Tibial nerve (tissue), 4 donors: ENCODE measurements at regions not wholly inside any gene's neighbourhood (a gene's known extent, or its start where the extent isn't known, plus 50 kb on each side); places are given as distances from the start of the nearest gene placed in this dataset.

ENCODE experiments used
- EP300 ChIP-seq, 2 donors: sonication (generic); formaldehyde crosslinking; IDR thresholded peaks; one replicate each; pipeline ENCODE4 v1.6.1; 2017; ENCODE audit warnings: antibody characterized with exemption in 2 of 2, mild to moderate bottlenecking in 1 of 2
- TF ChIP-seq, protein P1 (sequence below), 5 experiments: fragments of 200-600 bp in 3 of 5; fragments of 450-650 bp in 2 of 5; sonication (generic) in 3 of 5; IDR thresholded peaks; one replicate each; pipeline ENCODE4 v1.5.1; 2016 to 2019; ENCODE audit warnings: antibody characterized with exemption in 5 of 5, mild to moderate bottlenecking in 3 of 5, moderate library complexity in 2 of 5

DNA sequence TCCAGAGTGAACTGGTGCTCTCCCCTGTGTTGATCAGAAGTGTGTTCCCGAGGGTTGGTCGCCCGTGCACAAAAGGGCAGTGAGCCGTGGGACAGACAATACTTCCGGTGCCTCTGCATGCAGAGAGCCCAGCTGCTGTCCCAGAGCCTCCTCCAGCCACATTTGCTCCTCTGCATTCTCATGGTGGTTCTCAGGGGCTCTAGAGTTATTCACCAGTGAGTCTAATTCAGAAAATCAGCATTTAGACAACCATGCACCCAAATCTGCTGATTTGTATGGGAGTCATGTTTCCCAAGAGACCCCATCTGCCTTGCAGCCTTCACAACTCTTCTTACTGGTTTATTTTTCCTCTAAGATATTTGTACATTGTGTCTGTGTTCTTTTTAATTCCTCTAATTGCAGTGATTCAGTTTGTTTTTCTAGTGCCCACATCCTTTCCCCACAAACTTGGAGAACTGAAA, 107.0 kb upstream of the SPRED1 start:
- TF ChIP-seq, protein P1, sequence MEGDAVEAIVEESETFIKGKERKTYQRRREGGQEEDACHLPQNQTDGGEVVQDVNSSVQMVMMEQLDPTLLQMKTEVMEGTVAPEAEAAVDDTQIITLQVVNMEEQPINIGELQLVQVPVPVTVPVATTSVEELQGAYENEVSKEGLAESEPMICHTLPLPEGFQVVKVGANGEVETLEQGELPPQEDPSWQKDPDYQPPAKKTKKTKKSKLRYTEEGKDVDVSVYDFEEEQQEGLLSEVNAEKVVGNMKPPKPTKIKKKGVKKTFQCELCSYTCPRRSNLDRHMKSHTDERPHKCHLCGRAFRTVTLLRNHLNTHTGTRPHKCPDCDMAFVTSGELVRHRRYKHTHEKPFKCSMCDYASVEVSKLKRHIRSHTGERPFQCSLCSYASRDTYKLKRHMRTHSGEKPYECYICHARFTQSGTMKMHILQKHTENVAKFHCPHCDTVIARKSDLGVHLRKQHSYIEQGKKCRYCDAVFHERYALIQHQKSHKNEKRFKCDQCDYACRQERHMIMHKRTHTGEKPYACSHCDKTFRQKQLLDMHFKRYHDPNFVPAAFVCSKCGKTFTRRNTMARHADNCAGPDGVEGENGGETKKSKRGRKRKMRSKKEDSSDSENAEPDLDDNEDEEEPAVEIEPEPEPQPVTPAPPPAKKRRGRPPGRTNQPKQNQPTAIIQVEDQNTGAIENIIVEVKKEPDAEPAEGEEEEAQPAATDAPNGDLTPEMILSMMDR (IDR thresholded peaks at IDR 0.05), result no peak
- TF ChIP-seq EP300 (IDR thresholded peaks at IDR 0.05), result no peak
